HCT116 (cell line): ENCODE measurements at regions not wholly inside any gene's neighbourhood (a gene's known extent, or its start where the extent isn't known, plus 50 kb on each side); places are given as distances from the start of the nearest gene placed in this dataset.

Experiments
- ATAC-seq: fragments of 200-7000 bp; cut with Tn5 transposase; 2 replicates; pipeline ENCODE4 v1.9.1; 2020; ENCODE audit warnings: mild to moderate bottlenecking, moderate library complexity
- BruUV-seq: library from RNA; stranded (reverse); fragments of 400-500 nt; replicated peaks from 2 replicates; lab custom pipeline; 2021; lab: Mats Ljungman, UMichigan
- CTCF ChIA-PET: fragments of 300-600 bp; sonication (Branson Sonifier 250); formaldehyde crosslinking; loops from one replicate; lab custom pipeline; 2021; ENCODE audit warnings: antibody characterized with exemption; lab: Charles Lee
- POLR2A ChIA-PET: fragments of 300-600, 350-600 bp; sonication (Branson Sonifier 250); formaldehyde crosslinking; loops from one replicate; lab custom pipeline; 2021; ENCODE audit warnings: antibody characterized with exemption; lab: Charles Lee
- RAD21 ChIA-PET, 2 experiments: fragments of 300-600 bp; sonication (Branson Sonifier 250); formaldehyde crosslinking; loops; one replicate each; lab custom pipeline; 2023; ENCODE audit warnings: low total read pairs in 2 of 2; ENCODE audit not compliant: uncharacterized antibody in 2 of 2, unreplicated experiment in 2 of 2, low non-redundant PET in 1 of 2; lab: Charles Lee
- DNase-seq: peaks from one replicate; pipeline ENCODE4 v3.0.0-alpha.2; 2010; ENCODE audit warnings: low read depth, low spot score
- H2AFZ ChIP-seq: fragments of 200-600 bp; shearing (Covaris generic), sonication (generic); 2 replicates; pipeline ENCODE4 v1.6.1; 2017; ENCODE audit warnings: low read depth, mixed run types, mixed read lengths, antibody characterized with exemption, low read length; ENCODE audit not compliant: poor library complexity, severe bottlenecking
- H3K27ac ChIP-seq: 2 replicates; pipeline ENCODE4 v1.5.1; 2012; ENCODE audit warnings: low read depth, low read length
- H3K27me3 ChIP-seq: fragments of 200-600 bp; sonication (generic); 2 replicates; pipeline ENCODE4 v1.6.1; 2016; ENCODE audit warnings: mixed run types, low read length, mixed read lengths; ENCODE audit not compliant: insufficient read depth
- H3K36me3 ChIP-seq, 2 experiments: fragments of 200-500 bp in 1 of 2; fragments of 200-600 bp in 1 of 2; sonication (Bioruptor generic) in 1 of 2; sonication (generic) in 1 of 2; 2 replicates each; pipeline versions ENCODE4 v1.5.1 to v1.6.1; 2014 to 2016; ENCODE audit warnings: low read length in 2 of 2, inconsistent platforms in 1 of 2, mixed read lengths in 1 of 2, mixed run types in 1 of 2; ENCODE audit not compliant: insufficient read depth in 2 of 2, control insufficient read depth in 1 of 2
- H3K4me1 ChIP-seq, 2 experiments: fragments of 200-600 bp in 1 of 2; sonication (generic) in 1 of 2; 2 replicates each; pipeline versions ENCODE4 v1.5.1 to v1.6.1; 2012 to 2017; ENCODE audit warnings: low read length in 2 of 2, inconsistent platforms in 1 of 2, mild to moderate bottlenecking in 1 of 2, mixed read lengths in 1 of 2, mixed run types in 1 of 2, moderate library complexity in 1 of 2; ENCODE audit not compliant: insufficient read depth in 2 of 2, control insufficient read depth in 1 of 2
- H3K4me2 ChIP-seq: fragments of 200-600 bp; sonication (generic); 2 replicates; pipeline ENCODE4 v1.6.1; 2017; ENCODE audit warnings: mixed run types, low read length, mixed read lengths
- H3K4me3 ChIP-seq, 2 experiments: fragments of 200-600 bp in 1 of 2; sonication (generic) in 1 of 2; replicated peaks in 1 of 2; 2 replicates each; pipeline ENCODE4 v1.5.1; 2011 to 2016; ENCODE audit warnings: low read length in 2 of 2, control low read depth in 1 of 2, low read depth in 1 of 2, mild to moderate bottlenecking in 1 of 2, mixed read lengths in 1 of 2, mixed run types in 1 of 2
- H3K79me2 ChIP-seq: fragments of 200-600 bp; sonication (generic); 2 replicates; pipeline ENCODE4 v1.6.1; 2017; ENCODE audit warnings: mild to moderate bottlenecking, mixed run types, low read length, moderate library complexity, mixed read lengths; ENCODE audit not compliant: insufficient read depth
- H3K9ac ChIP-seq: fragments of 200-600 bp; sonication (generic); 2 replicates; pipeline ENCODE4 v1.6.1; 2016; ENCODE audit warnings: low read length, mixed read lengths
- H3K9me2 ChIP-seq: fragments of 200-600 bp; sonication (generic), shearing (Covaris generic); 2 replicates; pipeline ENCODE4 v1.6.1; 2017; ENCODE audit warnings: mixed run types, mild to moderate bottlenecking, moderate library complexity; ENCODE audit not compliant: insufficient read depth
- H3K9me3 ChIP-seq, 2 experiments: fragments of 200-500 bp in 1 of 2; fragments of 200-600 bp in 1 of 2; sonication (Bioruptor generic) in 1 of 2; sonication (generic) in 1 of 2; 2 replicates each; pipeline ENCODE4 v1.6.1; 2014 to 2017; ENCODE audit warnings: low read length in 2 of 2, mixed read lengths in 2 of 2, inconsistent platforms in 1 of 2, low read depth in 1 of 2, mild to moderate bottlenecking in 1 of 2, mixed run types in 1 of 2, moderate library complexity in 1 of 2; ENCODE audit not compliant: control insufficient read depth in 1 of 2, insufficient read depth in 1 of 2
- H4K20me1 ChIP-seq: fragments of 200-600 bp; sonication (generic), shearing (Covaris generic); 2 replicates; pipeline ENCODE4 v1.6.1; 2017; ENCODE audit warnings: mixed run types, mild to moderate bottlenecking, moderate library complexity; ENCODE audit not compliant: insufficient read depth
- EGR1 ChIP-seq: IDR thresholded peaks from 2 replicates; pipeline ENCODE4 v1.6.1; 2012; ENCODE audit warnings: low read depth
- JUND ChIP-seq: IDR thresholded peaks from 2 replicates; pipeline ENCODE4 v1.6.1; 2012
- POLR2A ChIP-seq: IDR thresholded peaks from 2 replicates; pipeline ENCODE4 v1.7.0; 2011; ENCODE audit warnings: borderline replicate concordance; ENCODE audit not compliant: insufficient read depth, insufficient read length; ENCODE audit errors: extremely low read depth
- RAD21 ChIP-seq: IDR thresholded peaks from 2 replicates; pipeline ENCODE4 v1.6.1; 2012; ENCODE audit warnings: low read depth, mild to moderate bottlenecking
- SP1 ChIP-seq: IDR thresholded peaks from 2 replicates; pipeline ENCODE4 v1.6.1; 2012; ENCODE audit warnings: low read depth
- SRF ChIP-seq: IDR thresholded peaks from 2 replicates; pipeline ENCODE4 v1.6.1; 2012; ENCODE audit warnings: low read depth
- YY1 ChIP-seq: IDR thresholded peaks from 2 replicates; pipeline ENCODE4 v1.6.1; 2011; ENCODE audit warnings: low read length, low read depth, moderate library complexity, mild to moderate bottlenecking; ENCODE audit not compliant: insufficient replicate concordance; ENCODE audit errors: extremely low read depth
- ZFX ChIP-seq: fragments of 450-650 bp; IDR thresholded peaks from 2 replicates; pipeline ENCODE4 v1.6.1; 2017
- ZNF274 ChIP-seq: fragments of 200-500 bp; sonication (Bioruptor generic); IDR thresholded peaks from 2 replicates; pipeline ENCODE4 v1.6.1; 2014; ENCODE audit warnings: mild to moderate bottlenecking, low read depth, low read length, inconsistent platforms
- intact Hi-C: fragments of 100-400 bp; cut with micrococcal nuclease; formaldehyde crosslinking; loops from 2 replicates; pipeline ENCODE4 v1.10.0; 2022
- TF ChIP-seq, protein P1 (sequence below): IDR thresholded peaks from 2 replicates; pipeline ENCODE4 v1.6.1; 2012; ENCODE audit warnings: low read depth
- TF ChIP-seq, protein P2 (sequence below), 3 experiments: fragments of 200-600 bp in 1 of 3; sonication (generic) in 1 of 3; IDR thresholded peaks in 2 of 3; conservative IDR thresholded peaks in 1 of 3; 2 replicates each; pipeline ENCODE4 v1.5.1; 2012 to 2017; ENCODE audit warnings: low read depth in 2 of 3, low read length in 2 of 3, antibody characterized with exemption in 1 of 3, borderline replicate concordance in 1 of 3, control low read depth in 1 of 3, mild to moderate bottlenecking in 1 of 3, mixed read lengths in 1 of 3, mixed run types in 1 of 3, moderate library complexity in 1 of 3; ENCODE audit not compliant: insufficient read depth in 1 of 3

DNA sequence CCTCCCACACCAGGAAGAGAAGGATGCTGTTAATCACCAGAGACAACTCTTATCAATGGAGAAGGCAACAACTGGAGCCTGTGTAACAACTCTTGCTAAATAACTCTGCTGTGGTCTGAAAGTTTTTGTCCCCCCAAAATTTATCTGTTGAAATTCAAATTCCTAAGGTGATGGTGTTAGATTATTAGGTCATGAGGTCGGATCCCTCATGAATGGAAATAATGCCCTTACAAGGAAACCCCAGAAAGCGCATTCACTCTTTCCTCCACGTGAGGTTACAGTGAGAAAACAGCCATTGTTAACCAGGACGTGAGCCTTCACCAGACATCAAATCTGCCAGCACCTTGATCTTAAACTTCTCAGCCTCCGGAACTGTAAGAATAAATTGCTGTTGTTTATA, 141.9 kb upstream of the CXADR start:
- Histone ChIP-seq H3K27ac (no peak overlapping the region), H3K4me1 (peaks cover 0 to 4% of the 10 kb centered on the region in 2 experiments; a peak in 1 of 4 replicates)
- CTCF ChIA-PET, result no interaction called here

More for the DNA sequence above, 141.9 kb upstream of the CXADR start:
- Histone ChIP-seq H3K79me2 (no peaks in the 10 kb centered on the region), H3K4me2 (no peak overlapping the region), H3K27me3 (peaks cover 8% of the 10 kb centered on the region), H3K36me3 (no peaks in the 10 kb centered on the region), H3K9me3 (no peaks in the 10 kb centered on the region), H3K4me3 (no peak overlapping the region), H3K9ac (no peak overlapping the region), H4K20me1 (no peaks in the 10 kb centered on the region), H3K9me2 (no peaks in the 10 kb centered on the region), H2AFZ (no peak overlapping the region)
- intact Hi-C loops, result no loop called here
- RAD21 ChIA-PET, result no interaction called here
- BruUV-seq, result no TSS peak
- POLR2A ChIA-PET, result no interaction called here
- ATAC-seq (no peak), DNase-seq (no peak)
- TF ChIP-seq SRF (no peak), POLR2A (no peak), ZNF274 (no peak), RAD21 (no peak), EGR1 (no peak), YY1 (no peak), JUND (no peak), ZFX (no peak), SP1 (no peak)
- TF ChIP-seq, protein P1, sequence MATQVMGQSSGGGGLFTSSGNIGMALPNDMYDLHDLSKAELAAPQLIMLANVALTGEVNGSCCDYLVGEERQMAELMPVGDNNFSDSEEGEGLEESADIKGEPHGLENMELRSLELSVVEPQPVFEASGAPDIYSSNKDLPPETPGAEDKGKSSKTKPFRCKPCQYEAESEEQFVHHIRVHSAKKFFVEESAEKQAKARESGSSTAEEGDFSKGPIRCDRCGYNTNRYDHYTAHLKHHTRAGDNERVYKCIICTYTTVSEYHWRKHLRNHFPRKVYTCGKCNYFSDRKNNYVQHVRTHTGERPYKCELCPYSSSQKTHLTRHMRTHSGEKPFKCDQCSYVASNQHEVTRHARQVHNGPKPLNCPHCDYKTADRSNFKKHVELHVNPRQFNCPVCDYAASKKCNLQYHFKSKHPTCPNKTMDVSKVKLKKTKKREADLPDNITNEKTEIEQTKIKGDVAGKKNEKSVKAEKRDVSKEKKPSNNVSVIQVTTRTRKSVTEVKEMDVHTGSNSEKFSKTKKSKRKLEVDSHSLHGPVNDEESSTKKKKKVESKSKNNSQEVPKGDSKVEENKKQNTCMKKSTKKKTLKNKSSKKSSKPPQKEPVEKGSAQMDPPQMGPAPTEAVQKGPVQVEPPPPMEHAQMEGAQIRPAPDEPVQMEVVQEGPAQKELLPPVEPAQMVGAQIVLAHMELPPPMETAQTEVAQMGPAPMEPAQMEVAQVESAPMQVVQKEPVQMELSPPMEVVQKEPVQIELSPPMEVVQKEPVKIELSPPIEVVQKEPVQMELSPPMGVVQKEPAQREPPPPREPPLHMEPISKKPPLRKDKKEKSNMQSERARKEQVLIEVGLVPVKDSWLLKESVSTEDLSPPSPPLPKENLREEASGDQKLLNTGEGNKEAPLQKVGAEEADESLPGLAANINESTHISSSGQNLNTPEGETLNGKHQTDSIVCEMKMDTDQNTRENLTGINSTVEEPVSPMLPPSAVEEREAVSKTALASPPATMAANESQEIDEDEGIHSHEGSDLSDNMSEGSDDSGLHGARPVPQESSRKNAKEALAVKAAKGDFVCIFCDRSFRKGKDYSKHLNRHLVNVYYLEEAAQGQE, result no peak
- TF ChIP-seq, protein P2, sequence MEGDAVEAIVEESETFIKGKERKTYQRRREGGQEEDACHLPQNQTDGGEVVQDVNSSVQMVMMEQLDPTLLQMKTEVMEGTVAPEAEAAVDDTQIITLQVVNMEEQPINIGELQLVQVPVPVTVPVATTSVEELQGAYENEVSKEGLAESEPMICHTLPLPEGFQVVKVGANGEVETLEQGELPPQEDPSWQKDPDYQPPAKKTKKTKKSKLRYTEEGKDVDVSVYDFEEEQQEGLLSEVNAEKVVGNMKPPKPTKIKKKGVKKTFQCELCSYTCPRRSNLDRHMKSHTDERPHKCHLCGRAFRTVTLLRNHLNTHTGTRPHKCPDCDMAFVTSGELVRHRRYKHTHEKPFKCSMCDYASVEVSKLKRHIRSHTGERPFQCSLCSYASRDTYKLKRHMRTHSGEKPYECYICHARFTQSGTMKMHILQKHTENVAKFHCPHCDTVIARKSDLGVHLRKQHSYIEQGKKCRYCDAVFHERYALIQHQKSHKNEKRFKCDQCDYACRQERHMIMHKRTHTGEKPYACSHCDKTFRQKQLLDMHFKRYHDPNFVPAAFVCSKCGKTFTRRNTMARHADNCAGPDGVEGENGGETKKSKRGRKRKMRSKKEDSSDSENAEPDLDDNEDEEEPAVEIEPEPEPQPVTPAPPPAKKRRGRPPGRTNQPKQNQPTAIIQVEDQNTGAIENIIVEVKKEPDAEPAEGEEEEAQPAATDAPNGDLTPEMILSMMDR (IDR thresholded peaks at IDR 0.05 in 2 of 3, conservative IDR thresholded peaks at IDR 0.05 in 1 of 3; ENCODE audit: borderline replicate concordance in 1 of 3, insufficient read depth in 1 of 3, low read depth in 2 of 3, low read length in 2 of 3), result no peak
